ENCODE measurements at regions not wholly inside any gene's neighbourhood (a gene's known extent, or its start where the extent isn't known, plus 50 kb on each side); places are given as distances from the start of the nearest gene placed in this dataset.

DNA sequence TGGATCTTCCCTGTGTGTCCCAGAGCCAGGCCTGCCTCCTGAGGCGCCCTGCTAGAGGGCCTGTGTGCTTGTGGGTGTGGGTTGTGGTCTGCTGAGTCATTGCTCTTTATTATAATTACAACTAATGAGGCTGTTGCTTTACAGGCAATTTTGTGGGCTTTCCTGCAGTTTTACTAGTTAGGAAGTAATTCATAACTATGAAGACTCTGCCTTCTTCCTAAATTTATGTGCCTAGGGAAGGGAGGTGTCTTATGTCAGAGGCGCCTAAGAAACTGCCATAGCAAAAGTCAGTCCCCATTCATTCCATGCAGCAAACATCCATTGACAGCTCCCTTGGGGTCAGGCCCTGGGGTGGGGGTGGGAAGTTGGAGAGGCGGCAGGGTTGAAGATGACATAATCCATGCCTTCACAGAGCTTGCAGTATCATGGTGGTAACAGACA is 359.2 kb downstream of the IDS start:
- TF ChIP-seq CTCF (IDR thresholded peaks at IDR 0.05) (no peak), EP300 (IDR thresholded peaks at IDR 0.05) (no peak), POLR2A (IDR thresholded peaks at IDR 0.05) (no peak)
